ENCODE measurements at regions not wholly inside any gene's neighbourhood (a gene's known extent, or its start where the extent isn't known, plus 50 kb on each side); places are given as distances from the start of the nearest gene placed in this dataset.

- no peak for DNase-seq
Measured at GRCh38 chr4:182062458-182062857, 180.7 kb upstream of the TENM3 start.

- DNase-seq: no peak
Measured at GRCh38 chr4:182062936-182063335, 180.3 kb upstream of the TENM3 start.

- DNase-seq: no peak
Measured at GRCh38 chr4:182063651-182064050, 179.6 kb upstream of the TENM3 start.

- no peak for DNase-seq
Measured at GRCh38 chr4:182065255-182065654, 177.9 kb upstream of the TENM3 start.

- DNase-seq: no peak
Measured at GRCh38 chr4:182066037-182066436, 177.2 kb upstream of the TENM3 start.

GRCh38 chr4:182067828-182068227 lies 175.4 kb upstream of the TENM3 start:
- no peak for DNase-seq

- DNase-seq: no peak
Measured at GRCh38 chr4:182068920-182069319, 174.3 kb upstream of the TENM3 start.

- DNase-seq: no peak
Measured at GRCh38 chr4:182073278-182073677, 169.9 kb upstream of the TENM3 start.

- no peak for DNase-seq
Measured at GRCh38 chr4:182074139-182074538, 169.1 kb upstream of the TENM3 start.

GRCh38 chr4:182074810-182075209 lies 168.4 kb upstream of the TENM3 start:
- no peak for DNase-seq

- DNase-seq: no peak
Measured at GRCh38 chr4:182082910-182083309, 160.3 kb upstream of the TENM3 start.

- DNase-seq: peak; percentile 86
Measured at GRCh38 chr4:182083671-182084410, 159.4 kb upstream of the TENM3 start.

- peak; percentile 45 for DNase-seq
Measured at GRCh38 chr4:182085051-182085480, 158.1 kb upstream of the TENM3 start.

GRCh38 chr4:182089326-182089725 lies 153.9 kb upstream of the TENM3 start:
- DNase-seq: no peak

- DNase-seq: peak; percentile 35
Measured at GRCh38 chr4:182090186-182090585, 153.0 kb upstream of the TENM3 start.

GRCh38 chr4:182091128-182091527 lies 152.1 kb upstream of the TENM3 start:
- no peak for DNase-seq

- DNase-seq: no peak
Measured at GRCh38 chr4:182093431-182093831, 149.8 kb upstream of the TENM3 start.

GRCh38 chr4:182093935-182094334 lies 149.3 kb upstream of the TENM3 start:
- no peak for DNase-seq

GRCh38 chr4:182101618-182102017 lies 141.6 kb upstream of the TENM3 start:
- DNase-seq: no peak

GRCh38 chr4:182102576-182102975 lies 140.6 kb upstream of the TENM3 start:
- DNase-seq: no peak

- no peak for DNase-seq
Measured at GRCh38 chr4:182103614-182104319, 139.4 kb upstream of the TENM3 start.

GRCh38 chr4:182105416-182105815 lies 137.8 kb upstream of the TENM3 start:
- DNase-seq: no peak

GRCh38 chr4:182107931-182108330 lies 135.3 kb upstream of the TENM3 start:
- no peak for DNase-seq

GRCh38 chr4:182111586-182111985 lies 131.6 kb upstream of the TENM3 start:
- DNase-seq: no peak

- no peak for DNase-seq
Measured at GRCh38 chr4:182113779-182114178, 129.4 kb upstream of the TENM3 start.
